HG03558 (cell line): ENCODE measurements at regions not wholly inside any gene's neighbourhood (a gene's known extent, or its start where the extent isn't known, plus 50 kb on each side); places are given as distances from the start of the nearest gene placed in this dataset.

Source experiments
- ATAC-seq: cut with Tn5 transposase; IDR thresholded peaks from one replicate; pipeline ENCODE4 v1.9.1; 2021; ENCODE audit warnings: moderate number of reproducible peaks; ENCODE audit not compliant: unreplicated experiment; ENCODE audit errors: extremely low read depth

DNA sequence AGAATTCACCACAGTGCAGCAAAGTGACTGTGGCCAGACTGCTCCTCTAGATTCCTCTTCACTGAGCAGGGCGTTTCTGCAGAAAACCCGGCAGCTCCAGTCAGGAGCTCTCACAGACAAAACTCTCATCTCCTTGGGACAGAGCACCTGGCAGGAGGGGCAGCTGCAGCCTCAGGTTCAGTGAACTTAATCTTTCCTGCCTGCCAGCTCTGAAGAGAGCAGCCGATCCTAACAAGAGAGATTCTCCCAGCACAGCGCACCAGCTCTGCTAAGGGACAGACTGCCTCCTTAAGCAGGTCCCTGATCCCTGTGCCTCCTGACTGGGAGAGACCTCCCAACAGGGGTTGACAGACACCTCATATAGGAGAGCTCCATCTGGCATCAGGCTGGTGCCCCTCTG, 1065.5 kb downstream of the GRIK2 start:
- no peak for ATAC-seq

DNA sequence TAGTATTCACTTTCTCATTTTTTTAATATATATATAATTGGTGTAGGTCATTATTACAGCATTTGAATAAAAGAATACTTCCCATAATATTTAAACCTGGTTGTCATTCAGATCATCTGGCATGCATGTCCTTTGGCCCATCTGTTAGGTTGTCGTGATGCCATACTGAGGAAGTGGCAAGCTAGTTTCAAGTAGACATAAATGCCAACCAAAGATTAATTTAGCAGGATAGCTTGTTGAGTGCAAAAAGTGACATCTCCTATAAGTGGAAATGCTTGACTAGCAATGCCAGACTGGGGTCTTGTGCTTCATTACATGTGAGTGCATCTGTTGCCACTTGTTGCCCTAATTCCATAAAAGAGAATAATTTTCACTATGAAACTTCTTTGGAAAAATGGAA, 1044.7 kb downstream of the GRIK2 start:
- no peak for ATAC-seq

- no peak for ATAC-seq
Measured at GRCh38 chr6:102417368-102417998, 1024.0 kb downstream of the GRIK2 start.

DNA sequence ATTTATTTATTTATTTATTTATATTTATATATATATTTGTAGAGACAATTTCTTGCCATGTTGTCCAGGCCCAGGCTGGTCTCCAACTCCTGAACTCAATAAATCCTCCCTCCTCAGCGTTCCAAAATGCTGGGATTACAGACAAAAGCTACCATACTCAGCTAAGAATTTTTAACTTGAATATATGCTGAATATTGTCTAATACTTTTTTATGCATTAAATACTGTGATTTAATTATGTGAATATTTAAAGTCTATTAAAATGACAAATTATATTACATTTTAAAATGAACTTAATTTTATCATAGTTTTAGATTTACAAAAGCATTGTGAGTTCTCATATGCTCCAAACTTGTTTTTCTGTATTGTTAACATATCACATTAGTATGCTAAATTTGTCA, 1022.4 kb downstream of the GRIK2 start:
- ATAC-seq: no peak

- ATAC-seq: no peak
Measured at GRCh38 chr6:102411796-102412195, 1018.3 kb downstream of the GRIK2 start.

GRCh38 chr6:102407886-102408741, 1014.6 kb downstream of the GRIK2 start:
- ATAC-seq: no peak

GRCh38 chr6:102405860-102406259, 1012.4 kb downstream of the GRIK2 start:
- ATAC-seq: no peak

GRCh38 chr6:102402635-102403329, 1009.3 kb downstream of the GRIK2 start:
- ATAC-seq: no peak

DNA sequence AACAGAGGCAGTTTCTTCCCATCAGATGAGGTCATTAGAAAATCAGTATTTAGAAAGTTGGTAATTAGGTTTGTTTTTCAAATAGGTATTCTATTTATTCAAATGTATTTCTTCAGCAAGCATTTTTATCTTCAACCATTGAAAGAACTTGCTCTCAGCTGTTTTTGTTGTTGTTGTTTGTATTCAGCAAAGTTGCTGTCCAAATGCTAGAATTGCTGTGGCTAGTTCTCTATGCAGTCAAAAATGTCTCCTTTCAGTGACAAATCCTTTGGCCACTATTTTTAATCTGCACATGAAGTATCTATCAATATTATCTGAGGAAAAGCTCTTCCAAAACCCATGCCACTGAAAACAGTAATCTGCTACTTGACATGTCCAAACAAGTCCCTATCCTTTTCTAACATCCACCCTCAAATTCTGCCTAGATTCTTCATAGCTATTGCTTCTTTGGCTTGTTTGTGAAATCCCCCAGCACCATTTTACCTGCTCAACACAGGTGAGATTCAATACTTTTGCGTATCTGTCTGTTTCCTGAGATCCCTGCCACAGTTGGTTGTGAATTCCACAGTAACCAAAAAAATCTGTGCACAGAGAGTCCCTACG, 1005.4 kb downstream of the GRIK2 start:
- no peak for ATAC-seq

- no peak for ATAC-seq
Measured at GRCh38 chr6:102390541-102390940, 997.0 kb downstream of the GRIK2 start.

- no peak for ATAC-seq
Measured at GRCh38 chr6:102389994-102390393, 996.5 kb downstream of the GRIK2 start.

DNA sequence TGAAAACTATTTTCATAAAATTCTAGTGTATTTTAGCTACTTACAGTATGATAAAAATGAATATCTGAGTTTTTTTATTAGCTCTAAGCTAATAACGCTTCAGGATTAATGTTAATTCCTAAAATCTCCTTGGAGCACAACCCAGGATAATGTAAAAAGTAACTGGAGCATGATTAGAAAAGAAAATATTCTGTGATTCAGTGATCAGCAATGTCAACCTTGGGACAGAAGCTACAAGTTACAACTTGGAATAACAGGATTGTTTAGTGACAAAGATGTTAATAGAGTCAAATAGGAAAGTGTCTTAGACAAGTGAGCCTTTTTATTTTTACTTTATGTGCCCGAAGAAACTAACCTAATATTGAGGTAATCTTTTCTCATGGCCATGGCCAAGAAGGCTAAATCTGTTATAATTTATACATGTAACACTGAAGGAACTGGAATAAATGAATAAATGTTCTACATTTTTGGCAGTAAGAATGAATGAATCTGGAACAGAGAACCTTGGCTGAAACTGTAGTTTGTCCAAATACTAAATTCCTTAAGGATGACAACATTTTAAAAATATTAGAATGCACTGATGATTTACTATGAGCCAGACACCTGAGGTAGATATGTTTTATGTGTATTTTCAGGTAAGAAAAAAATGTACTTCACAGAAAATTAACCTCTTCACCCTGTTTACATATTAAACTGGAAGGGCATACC, 994.0 kb downstream of the GRIK2 start:
- ATAC-seq: no peak

- no peak for ATAC-seq
Measured at GRCh38 chr6:102381203-102381602, 987.7 kb downstream of the GRIK2 start.

DNA sequence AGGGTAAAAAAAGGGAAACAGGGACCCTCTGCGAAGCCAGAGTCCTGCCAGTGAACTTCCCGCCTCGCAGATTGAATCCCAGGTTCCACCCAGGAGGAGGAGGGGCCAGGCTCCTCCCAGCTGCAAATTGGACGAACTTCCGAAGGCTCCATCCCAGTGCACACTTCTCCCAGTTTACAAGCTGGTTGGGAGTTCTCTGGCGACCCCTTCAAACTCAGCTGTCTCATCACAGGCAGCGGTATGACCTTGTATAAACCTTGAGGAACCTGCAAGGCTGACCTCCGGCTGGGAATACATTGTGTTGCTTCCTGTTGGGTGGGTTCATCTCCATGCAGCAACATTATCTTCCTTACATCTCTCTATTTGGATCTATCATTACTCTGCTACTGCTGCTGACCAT, 962.7 kb downstream of the GRIK2 start:
- ATAC-seq: no peak

DNA sequence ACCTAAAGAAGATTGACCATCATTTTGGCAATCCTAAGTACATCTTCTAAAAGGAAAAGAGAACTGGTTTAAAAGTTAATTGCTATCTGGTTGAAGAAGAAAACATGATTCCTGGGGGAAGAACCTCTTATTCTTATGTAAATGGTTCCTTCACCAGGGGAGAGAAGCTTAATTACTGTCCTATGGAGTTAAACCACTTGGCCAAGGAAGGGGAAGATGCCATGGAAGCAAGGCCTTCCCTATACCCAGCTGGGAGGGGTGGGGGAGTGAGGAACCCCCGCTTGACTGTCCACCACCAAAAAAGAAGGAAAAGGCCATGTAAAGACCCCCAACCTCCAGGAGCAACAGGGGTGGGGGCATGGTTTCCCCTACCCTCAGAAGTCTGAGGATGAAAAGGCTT, 962.1 kb downstream of the GRIK2 start:
- no peak for ATAC-seq

DNA sequence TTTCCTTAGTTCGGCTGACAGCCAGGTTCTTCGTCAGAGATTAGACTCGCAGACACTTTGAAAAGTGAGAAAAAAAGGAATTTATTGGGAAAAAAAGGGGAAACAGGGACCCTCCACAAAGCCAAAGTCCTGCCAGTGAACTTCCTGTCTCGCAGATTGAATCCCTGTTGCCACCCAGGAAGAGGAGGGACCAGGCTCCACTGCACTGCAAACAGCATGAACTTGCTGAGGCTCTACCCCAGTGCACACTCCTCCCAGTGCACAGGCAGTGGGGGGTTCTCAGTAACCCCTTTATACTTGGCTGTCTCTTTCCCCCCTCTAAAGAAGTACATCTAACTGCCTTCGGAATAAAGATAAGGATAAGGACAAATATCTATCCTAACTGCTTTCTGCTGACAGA, 959.0 kb downstream of the GRIK2 start:
- no peak for ATAC-seq

- ATAC-seq: no peak
Measured at GRCh38 chr6:102344769-102345168, 951.3 kb downstream of the GRIK2 start.

DNA sequence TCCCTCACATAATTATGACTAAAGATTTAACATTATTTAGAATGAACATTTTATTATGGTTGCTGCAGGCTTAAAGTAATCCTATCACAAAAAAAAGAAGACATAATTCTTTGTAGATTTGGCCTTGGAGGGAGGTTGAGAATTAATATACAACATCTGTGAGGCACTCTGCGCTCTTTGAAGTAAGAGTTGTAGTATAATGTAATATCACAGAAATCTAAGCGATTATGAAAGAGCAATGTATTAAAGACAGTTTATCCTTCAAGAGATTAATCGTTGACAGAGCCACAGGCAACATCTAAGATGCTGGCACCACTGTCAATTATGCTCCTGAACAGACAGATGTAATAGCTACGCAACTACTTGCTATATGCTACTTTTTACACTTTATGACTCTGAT, 946.8 kb downstream of the GRIK2 start:
- no peak for ATAC-seq

GRCh38 chr6:102333736-102334135, 940.2 kb downstream of the GRIK2 start:
- no peak for ATAC-seq

GRCh38 chr6:102327697-102328225, 934.3 kb downstream of the GRIK2 start:
- no peak for ATAC-seq
